ENCODE measurements at regions not wholly inside any gene's neighbourhood (a gene's known extent, or its start where the extent isn't known, plus 50 kb on each side); places are given as distances from the start of the nearest gene placed in this dataset.
A peak's percentile ranks its signal among the peaks of the same experiment; 100 is the strongest.
"Not testable (repeated sequence)": the region's sequence is repeated elsewhere in the genome, so short reads cannot be mapped to it uniquely, and the experiment has no call there.

- no peaks in the 10 kb centered on the region for H3K27me3 ChIP-seq
- no peaks in the 10 kb centered on the region for H3K36me3 ChIP-seq
- DNase-seq (no peak), ATAC-seq (no peak)
- TF ChIP-seq, protein P1, sequence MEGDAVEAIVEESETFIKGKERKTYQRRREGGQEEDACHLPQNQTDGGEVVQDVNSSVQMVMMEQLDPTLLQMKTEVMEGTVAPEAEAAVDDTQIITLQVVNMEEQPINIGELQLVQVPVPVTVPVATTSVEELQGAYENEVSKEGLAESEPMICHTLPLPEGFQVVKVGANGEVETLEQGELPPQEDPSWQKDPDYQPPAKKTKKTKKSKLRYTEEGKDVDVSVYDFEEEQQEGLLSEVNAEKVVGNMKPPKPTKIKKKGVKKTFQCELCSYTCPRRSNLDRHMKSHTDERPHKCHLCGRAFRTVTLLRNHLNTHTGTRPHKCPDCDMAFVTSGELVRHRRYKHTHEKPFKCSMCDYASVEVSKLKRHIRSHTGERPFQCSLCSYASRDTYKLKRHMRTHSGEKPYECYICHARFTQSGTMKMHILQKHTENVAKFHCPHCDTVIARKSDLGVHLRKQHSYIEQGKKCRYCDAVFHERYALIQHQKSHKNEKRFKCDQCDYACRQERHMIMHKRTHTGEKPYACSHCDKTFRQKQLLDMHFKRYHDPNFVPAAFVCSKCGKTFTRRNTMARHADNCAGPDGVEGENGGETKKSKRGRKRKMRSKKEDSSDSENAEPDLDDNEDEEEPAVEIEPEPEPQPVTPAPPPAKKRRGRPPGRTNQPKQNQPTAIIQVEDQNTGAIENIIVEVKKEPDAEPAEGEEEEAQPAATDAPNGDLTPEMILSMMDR (IDR thresholded peaks at IDR 0.05), result no peak
- no peak overlapping the region for H3K27ac ChIP-seq
- peaks cover 0 to 4% of the 10 kb centered on the region in 2 donors for H3K4me1 ChIP-seq
- intact Hi-C loops (cut with DNase I), result no loop called here
- H3K9me3 ChIP-seq, result no peaks in the 10 kb centered on the region
- H3K4me3 ChIP-seq, result no peak overlapping the region
Measured at GRCh38 chr3:168951368-168951767, 712.1 kb downstream of the MECOM start.

DNA sequence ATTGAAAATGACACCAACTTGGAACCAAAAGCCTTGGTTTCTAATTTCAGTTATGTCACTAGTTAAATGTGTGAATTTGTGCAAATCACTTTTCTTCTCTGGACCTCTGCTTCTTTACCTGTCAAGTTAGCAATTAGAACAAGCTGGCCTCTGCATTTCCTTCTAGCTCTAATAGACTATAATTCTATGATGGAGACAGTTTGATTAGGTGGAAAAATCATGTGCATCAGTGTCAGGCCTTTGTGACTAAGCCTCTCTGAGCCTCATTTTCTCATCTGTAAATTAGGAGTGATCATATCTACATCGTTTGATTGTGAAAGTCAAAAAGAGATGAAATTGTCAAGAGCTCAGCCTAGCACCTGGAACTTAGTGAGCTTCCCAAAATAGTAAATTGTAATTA, 712.9 kb downstream of the MECOM start:
- TF ChIP-seq, protein P1 (IDR thresholded peaks at IDR 0.05), result no peak
- no peak overlapping the region for H3K4me3 ChIP-seq
- H3K4me1 ChIP-seq, result peaks cover 0 to 4% of the 10 kb centered on the region in 2 donors
- H3K27me3 ChIP-seq, result no peaks in the 10 kb centered on the region
- no peaks in the 10 kb centered on the region for H3K9me3 ChIP-seq
- H3K27ac ChIP-seq, result no peak overlapping the region
- no peak for DNase-seq
- no peak for ATAC-seq
- intact Hi-C loops (cut with DNase I), result no loop called here
- no peaks in the 10 kb centered on the region for H3K36me3 ChIP-seq

GRCh38 chr3:168939651-168940238, 723.8 kb downstream of the MECOM start:
- TF ChIP-seq, protein P1 (IDR thresholded peaks at IDR 0.05), result no peak
- Histone ChIP-seq H3K27me3 (no peaks in the 10 kb centered on the region), H3K36me3 (no peaks in the 10 kb centered on the region), H3K4me1 (no peaks in the 10 kb centered on the region), H3K27ac (no peak overlapping the region), H3K9me3 (peaks cover 0 to 9% of the 10 kb centered on the region in 2 donors), H3K4me3 (no peak overlapping the region)
- ATAC-seq (no peak), DNase-seq (no peak)
- intact Hi-C loops (cut with DNase I), result no loop called here

GRCh38 chr3:168933614-168934013, 729.9 kb downstream of the MECOM start:
- Histone ChIP-seq H3K27ac (no peak overlapping the region), H3K4me3 (no peak overlapping the region), H3K36me3 (no peaks in the 10 kb centered on the region), H3K27me3 (no peaks in the 10 kb centered on the region), H3K9me3 (peaks cover 0 to 9% of the 10 kb centered on the region in 2 donors), H3K4me1 (no peaks in the 10 kb centered on the region)
- intact Hi-C loops (cut with DNase I), result no loop called here
- ATAC-seq, result no peak
- DNase-seq, result no peak
- TF ChIP-seq, protein P1 (IDR thresholded peaks at IDR 0.05), result no peak

DNA sequence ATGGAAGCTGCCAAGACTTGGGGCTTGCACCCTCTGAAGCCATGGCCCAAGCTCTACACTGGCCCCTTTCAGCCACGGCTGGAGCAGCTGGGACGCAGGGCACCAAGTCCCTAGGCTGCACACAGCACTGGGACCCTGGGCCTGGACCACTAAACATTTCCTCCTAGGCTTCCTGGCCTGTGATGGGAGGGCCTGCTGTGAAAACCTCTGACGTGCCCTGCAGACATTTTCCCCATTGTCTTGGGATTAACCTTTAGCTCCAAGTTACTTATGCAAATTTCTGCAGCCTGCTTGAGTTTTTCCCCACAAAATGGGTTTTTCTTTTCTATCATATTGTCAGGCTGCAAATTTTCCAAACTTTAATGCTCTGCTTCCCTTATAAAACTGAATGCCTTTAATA, 733.5 kb downstream of the MECOM start:
- H3K4me1 ChIP-seq; H3K4me3 ChIP-seq; H3K9me3 ChIP-seq; intact Hi-C loops (cut with DNase I); H3K36me3 ChIP-seq; ATAC-seq; H3K27ac ChIP-seq; H3K27me3 ChIP-seq: not testable (repeated sequence)
- DNase-seq, result peak in 1 of 4 donors; percentile 24

- Histone ChIP-seq H3K4me3 (no peak overlapping the region), H3K9me3 (no peaks in the 10 kb centered on the region), H3K27ac (no peak overlapping the region), H3K36me3 (no peaks in the 10 kb centered on the region), H3K4me1 (no peaks in the 10 kb centered on the region), H3K27me3 (no peaks in the 10 kb centered on the region)
- TF ChIP-seq, protein P1 (IDR thresholded peaks at IDR 0.05), result no peak
- intact Hi-C loops (cut with DNase I), result no loop called here
- no peak for DNase-seq
- peak; percentile 32 for ATAC-seq
Measured at GRCh38 chr3:168926426-168926825, 737.1 kb downstream of the MECOM start.

Data from left lung (tissue), 4 donors.